NCI-H524 treated with DMSO at 0.1 percent for 48 hours (cell line): ENCODE measurements at regions not wholly inside any gene's neighbourhood (a gene's known extent, or its start where the extent isn't known, plus 50 kb on each side); places are given as distances from the start of the nearest gene placed in this dataset.
"Not testable (repeated sequence)": the region's sequence is repeated elsewhere in the genome, so short reads cannot be mapped to it uniquely, and the experiment has no call there.

Source experiments
- DNase-seq: peaks from one replicate; lab custom pipeline; 2025; lab: John Stamatoyannopoulos, UW

- DNase-seq, result no peak
These were observed 128.8 kb downstream of the TEX36 start for GRCh38 chr10:125554016-125554703.

- DNase-seq, result no peak
These were observed 129.9 kb downstream of the TEX36 start for GRCh38 chr10:125553091-125553490.

- DNase-seq, result no peak
These were observed 131.7 kb downstream of the TEX36 start for GRCh38 chr10:125551247-125551646.

GRCh38 chr10:125550362-125550761, 132.6 kb downstream of the TEX36 start:
- DNase-seq, result no peak

- DNase-seq, result no peak
These were observed 133.3 kb downstream of the TEX36 start for GRCh38 chr10:125549653-125550052.

GRCh38 chr10:125548878-125549277, 134.1 kb downstream of the TEX36 start:
- DNase-seq, result no peak

GRCh38 chr10:125548356-125548755, 134.6 kb downstream of the TEX36 start:
- no peak for DNase-seq

GRCh38 chr10:125547010-125547650, 135.8 kb downstream of the TEX36 start:
- no peak for DNase-seq

GRCh38 chr10:125543796-125544195, 139.2 kb downstream of the TEX36 start:
- no peak for DNase-seq

GRCh38 chr10:125538947-125539731, 143.8 kb downstream of the TEX36 start:
- peak; percentile 30 for DNase-seq

- no peak for DNase-seq
These were observed 146.7 kb downstream of the TEX36 start for GRCh38 chr10:125536236-125536635.

- no peak for DNase-seq
These were observed 147.4 kb downstream of the TEX36 start for GRCh38 chr10:125535559-125535958.

- no peak for DNase-seq
These were observed 148.4 kb downstream of the TEX36 start for GRCh38 chr10:125534515-125534914.

- peak; percentile 48 for DNase-seq
These were observed 149.1 kb downstream of the TEX36 start for GRCh38 chr10:125533866-125534265.

- peak; percentile 64 for DNase-seq
These were observed 151.5 kb downstream of the TEX36 start for GRCh38 chr10:125531465-125531864.

- DNase-seq, result no peak
These were observed 159.6 kb downstream of the TEX36 start for GRCh38 chr10:125523347-125523746.

- no peak for DNase-seq
These were observed 161.0 kb downstream of the TEX36 start for GRCh38 chr10:125521721-125522680.

- DNase-seq, result no peak
These were observed 162.0 kb downstream of the TEX36 start for GRCh38 chr10:125520968-125521367.

- DNase-seq, result not testable (repeated sequence)
These were observed 164.6 kb downstream of the TEX36 start for GRCh38 chr10:125518397-125518796.

- DNase-seq, result no peak
These were observed 167.4 kb downstream of the TEX36 start for GRCh38 chr10:125515571-125515970.

GRCh38 chr10:125514206-125515162, 168.5 kb downstream of the TEX36 start:
- no peak for DNase-seq
